IMR-90 (cell line): ENCODE measurements at regions not wholly inside any gene's neighbourhood (a gene's known extent, or its start where the extent isn't known, plus 50 kb on each side); places are given as distances from the start of the nearest gene placed in this dataset.

Experiments used
- ATAC-seq: fragments of 200-7000 bp; cut with Tn5 transposase; 2 replicates; pipeline ENCODE4 v1.9.1; 2020; ENCODE audit warnings: low read depth, mild to moderate bottlenecking, moderate library complexity
- BruUV-seq: library from RNA; stranded (reverse); fragments of 400-500 nt; replicated peaks from 2 replicates; lab custom pipeline; 2021; lab: Mats Ljungman, UMichigan
- CTCF ChIA-PET: fragments of 300-600 bp; formaldehyde crosslinking; extraction: SDS; loops from one replicate; lab custom pipeline; 2021; ENCODE audit warnings: antibody characterized with exemption; lab: Yijun Ruan, JAX
- POLR2A ChIA-PET: fragments of 300-600 bp; sonication (Branson Sonifier 250); formaldehyde crosslinking; loops from one replicate; lab custom pipeline; 2022; ENCODE audit warnings: antibody characterized with exemption; ENCODE audit not compliant: unreplicated experiment; lab: Charles Lee
- DNase-seq: peaks from one replicate; pipeline ENCODE4 v3.0.0; 2013
- H2AFZ ChIP-seq: replicated peaks from 2 replicates; pipeline ENCODE3; 2013; ENCODE audit warnings: low read length, mild to moderate bottlenecking; ENCODE audit not compliant: poor library complexity
- H2AK5ac ChIP-seq: 2 replicates; pipeline ENCODE4 v1.6.1; 2013; ENCODE audit warnings: low read depth, low read length, inconsistent platforms
- H2AK9ac ChIP-seq: replicated peaks from 2 replicates; pipeline ENCODE3; 2013; ENCODE audit warnings: mild to moderate bottlenecking, low read depth, low read length, moderate library complexity; ENCODE audit not compliant: poor library complexity
- H2BK120ac ChIP-seq: 2 replicates; pipeline ENCODE4 v1.6.1; 2013; ENCODE audit warnings: low read depth, low read length, inconsistent platforms
- H2BK15ac ChIP-seq: 3 replicates; pipeline ENCODE4 v1.6.1; 2013; ENCODE audit warnings: low read depth, low read length, inconsistent platforms
- H2BK20ac ChIP-seq: 2 replicates; pipeline ENCODE4 v1.6.1; 2013; ENCODE audit warnings: low read depth, mild to moderate bottlenecking, inconsistent platforms, low read length, moderate library complexity
- H2BK5ac ChIP-seq: 2 replicates; pipeline ENCODE4 v1.6.1; 2013; ENCODE audit warnings: mild to moderate bottlenecking, low read depth, low read length, inconsistent platforms; ENCODE audit not compliant: poor library complexity, severe bottlenecking
- H3K14ac ChIP-seq: replicated peaks from 2 replicates; pipeline ENCODE4 v1.6.1; 2013; ENCODE audit warnings: low read depth, low read length, inconsistent platforms
- H3K18ac ChIP-seq: 2 replicates; pipeline ENCODE4 v1.6.1; 2013; ENCODE audit warnings: low read depth, low read length, control low read depth
- H3K23ac ChIP-seq: 2 replicates; pipeline ENCODE4 v1.6.1; 2013; ENCODE audit warnings: low read depth, low read length, inconsistent platforms
- H3K27ac ChIP-seq: 2 replicates; pipeline ENCODE4 v1.5.1; 2013; ENCODE audit warnings: mild to moderate bottlenecking, control low read depth, low read length; ENCODE audit not compliant: insufficient read depth
- H3K27me3 ChIP-seq: 2 replicates; pipeline ENCODE4 v1.6.1; 2013; ENCODE audit warnings: low read length; ENCODE audit not compliant: control insufficient read depth, insufficient read depth
- H3K36me3 ChIP-seq: 2 replicates; pipeline ENCODE4 v1.6.1; 2013; ENCODE audit warnings: low read length, mixed read lengths; ENCODE audit not compliant: control insufficient read depth, insufficient read depth
- H3K4ac ChIP-seq: 2 replicates; pipeline ENCODE4 v1.6.1; 2013; ENCODE audit warnings: low read depth, low read length, inconsistent platforms
- H3K4me1 ChIP-seq: 2 replicates; pipeline ENCODE4 v1.6.1; 2013; ENCODE audit warnings: low read length, mixed read lengths; ENCODE audit not compliant: control insufficient read depth, insufficient read depth
- H3K4me2 ChIP-seq: 2 replicates; pipeline ENCODE4 v1.6.1; 2013; ENCODE audit warnings: low read depth, mild to moderate bottlenecking, control low read depth, low read length, moderate library complexity
- H3K4me3 ChIP-seq: 2 replicates; pipeline ENCODE4 v1.5.1; 2013; ENCODE audit warnings: low read depth, mild to moderate bottlenecking, control low read depth, low read length, moderate library complexity; ENCODE audit not compliant: insufficient read depth
- H3K56ac ChIP-seq: 2 replicates; pipeline ENCODE4 v1.6.1; 2013; ENCODE audit warnings: low read length, inconsistent platforms; ENCODE audit not compliant: insufficient read depth; ENCODE audit errors: extremely low read depth
- H3K79me1 ChIP-seq, 2 experiments: 2 replicates each; pipeline ENCODE4 v1.6.1; 2013; ENCODE audit warnings: low read length in 2 of 2, inconsistent platforms in 1 of 2, low read depth in 1 of 2
- H3K9ac ChIP-seq: 2 replicates; pipeline ENCODE4 v1.6.1; 2013; ENCODE audit warnings: low read depth, low read length, control low read depth
- H3K9me1 ChIP-seq: 2 replicates; pipeline ENCODE4 v1.6.1; 2013; ENCODE audit warnings: low read length, inconsistent platforms; ENCODE audit not compliant: insufficient read depth
- H3K9me3 ChIP-seq: 2 replicates; pipeline ENCODE4 v1.6.1; 2013; ENCODE audit warnings: low read length; ENCODE audit not compliant: control insufficient read depth, insufficient read depth
- H4K20me1 ChIP-seq: 2 replicates; pipeline ENCODE4 v1.6.1; 2013; ENCODE audit warnings: low read length, inconsistent platforms; ENCODE audit not compliant: insufficient read depth
- H4K5ac ChIP-seq: 2 replicates; pipeline ENCODE4 v1.6.1; 2013; ENCODE audit warnings: mild to moderate bottlenecking, low read depth, low read length, control low read depth
- H4K8ac ChIP-seq, 2 experiments: 2 replicates each; pipeline ENCODE4 v1.6.1; 2013; ENCODE audit warnings: low read depth in 2 of 2, low read length in 2 of 2, control low read depth in 1 of 2, inconsistent platforms in 1 of 2
- H4K91ac ChIP-seq: 2 replicates; pipeline ENCODE4 v1.6.1; 2013; ENCODE audit warnings: low read depth, low read length, inconsistent platforms; ENCODE audit not compliant: insufficient read depth
- BHLHE40 ChIP-seq: fragments of 150-350 bp; IDR thresholded peaks from 2 replicates; pipeline ENCODE4 v1.6.1; 2016; ENCODE audit warnings: mild to moderate bottlenecking, low read depth, low read length
- CEBPB ChIP-seq: IDR thresholded peaks from 2 replicates; pipeline ENCODE4 v1.6.1; 2012; ENCODE audit warnings: low read depth, low read length, improper control_type of control experiment
- CHD1 ChIP-seq: IDR thresholded peaks from 2 replicates; pipeline ENCODE4 v1.6.1; 2012; ENCODE audit warnings: low read depth, low read length, improper control_type of control experiment
- FOS ChIP-seq: fragments of 150-350 bp; IDR thresholded peaks from 2 replicates; pipeline ENCODE4 v1.6.1; 2016; ENCODE audit warnings: low read depth, low read length
- MAFK ChIP-seq: IDR thresholded peaks from 2 replicates; pipeline ENCODE4 v1.6.1; 2012; ENCODE audit warnings: low read depth, low read length, improper control_type of control experiment
- MAZ ChIP-seq: IDR thresholded peaks from 2 replicates; pipeline ENCODE4 v1.6.1; 2012; ENCODE audit warnings: low read depth, mild to moderate bottlenecking, low read length, improper control_type of control experiment, moderate library complexity, borderline replicate concordance
- MXI1 ChIP-seq: IDR thresholded peaks from 2 replicates; pipeline ENCODE4 v1.6.1; 2012; ENCODE audit warnings: low read depth, mild to moderate bottlenecking, low read length, moderate library complexity, borderline replicate concordance
- NFE2L2 ChIP-seq: fragments of 150-350 bp; IDR thresholded peaks from 2 replicates; pipeline ENCODE4 v1.6.1; 2016; ENCODE audit warnings: low read depth, mild to moderate bottlenecking, low read length
- POLR2A ChIP-seq: IDR thresholded peaks from 2 replicates; pipeline ENCODE4 v1.6.1; 2012; ENCODE audit warnings: mild to moderate bottlenecking, low read depth, low read length
- RAD21 ChIP-seq: IDR thresholded peaks from 2 replicates; pipeline ENCODE4 v1.6.1; 2012; ENCODE audit warnings: low read length, improper control_type of control experiment
- RCOR1 ChIP-seq: IDR thresholded peaks from 2 replicates; pipeline ENCODE4 v1.6.1; 2012; ENCODE audit warnings: mild to moderate bottlenecking, low read length, improper control_type of control experiment; ENCODE audit not compliant: insufficient replicate concordance
- RFX5 ChIP-seq: IDR thresholded peaks from 2 replicates; pipeline ENCODE4 v1.8.0; 2012; ENCODE audit warnings: low read depth, mild to moderate bottlenecking, low read length, moderate library complexity
- SMC3 ChIP-seq: fragments of 150-350 bp; IDR thresholded peaks from 2 replicates; pipeline ENCODE4 v1.6.1; 2016; ENCODE audit warnings: low read depth, mild to moderate bottlenecking, antibody characterized with exemption, low read length, moderate library complexity
- WGBS, 2 experiments: methylation state at CpG; one replicate each; pipeline versions ENCODE4 v1.1.5 to v1.1.7; 2013; ENCODE audit warnings: missing lambda C conversion rate in 2 of 2; ENCODE audit not compliant: insufficient read length in 1 of 2; ENCODE audit errors: extremely low coverage in 2 of 2; 5-methylcytosine and 5-hydroxymethylcytosine counted together
- dilution Hi-C: fragments of 300-500 bp; cut with HindIII; formaldehyde crosslinking; loops from one replicate; pipeline ENCODE4 v1.14.3; 2018; ENCODE audit warnings: low sequenced_read_pairs; ENCODE audit not compliant: unreplicated experiment
- in situ Hi-C: fragments of 300-500 bp; cut with MboI; formaldehyde crosslinking; loops from 3 replicates; pipeline ENCODE4 v1.14.3; 2019; ENCODE audit warnings: low sequenced_read_pairs, inconsistent platforms, mixed read lengths
- intact Hi-C: fragments of 100-400 bp; cut with micrococcal nuclease; formaldehyde crosslinking; loops from 2 replicates; pipeline ENCODE4 v1.10.0; 2022
- TF ChIP-seq, protein P1 (sequence below): fragments of 150-350 bp; IDR thresholded peaks from 2 replicates; pipeline ENCODE4 v1.6.1; 2017; ENCODE audit warnings: mild to moderate bottlenecking, antibody characterized with exemption, low read length, low read depth
- TF ChIP-seq, protein P2 (sequence below): fragments of 150-350 bp; IDR thresholded peaks from 2 replicates; pipeline ENCODE4 v1.6.1; 2016; ENCODE audit warnings: low read depth, mild to moderate bottlenecking, low read length, moderate library complexity, borderline replicate concordance
- TF ChIP-seq, protein P3 (sequence below): conservative IDR thresholded peaks from 2 replicates; pipeline ENCODE4 v1.5.1; 2012; ENCODE audit warnings: mild to moderate bottlenecking, low read depth, low read length, improper control_type of control experiment

DNA sequence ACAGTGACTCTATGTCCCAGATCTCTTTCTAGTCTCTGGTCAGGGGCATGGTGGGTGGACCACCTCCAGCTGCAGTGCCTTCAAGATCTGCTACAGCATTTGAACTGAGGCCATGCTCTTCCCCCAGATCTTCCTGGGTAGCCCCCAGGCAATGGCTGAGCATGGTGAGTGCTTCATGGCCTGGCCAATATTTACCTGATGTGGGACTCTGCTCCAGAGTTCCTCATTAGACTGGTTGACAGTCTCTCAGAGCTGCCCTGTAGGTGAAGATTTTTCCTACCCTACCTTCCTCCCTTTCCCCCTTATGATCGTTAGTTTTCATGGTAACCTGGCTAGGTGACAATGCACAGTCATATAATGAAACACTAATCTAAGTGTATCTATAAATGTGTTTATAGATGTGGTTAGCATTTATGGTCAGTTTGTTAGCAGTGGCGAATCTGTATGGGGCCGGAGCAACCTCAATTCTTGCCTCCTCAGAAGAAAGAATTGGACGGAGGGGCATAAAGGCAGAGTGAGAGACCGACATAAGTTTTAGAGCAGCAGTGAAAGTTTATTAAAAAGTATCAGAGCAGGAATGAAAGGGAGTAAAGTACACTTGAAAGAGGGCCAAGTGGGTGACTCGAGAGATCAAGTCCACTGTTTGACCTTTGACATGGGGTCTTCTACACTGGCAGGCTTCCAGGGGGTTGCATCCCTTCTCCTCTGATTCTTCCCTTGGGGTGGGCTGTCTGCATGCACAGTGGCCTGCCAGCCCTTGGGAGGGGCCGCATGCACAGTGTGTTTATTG lies 256.3 kb downstream of the CD83 start:
- no TSS peak for BruUV-seq
- in situ Hi-C loops, result no loop called here
- no peak overlapping the region for H4K5ac ChIP-seq
- H3K4ac ChIP-seq, result no peak overlapping the region
- dilution Hi-C loops, result no loop called here
- CTCF ChIA-PET, result no interaction called here
- TF ChIP-seq MAFK, result no peak
- no peak for TF ChIP-seq RCOR1
- no peak for TF ChIP-seq MXI1
- TF ChIP-seq RAD21, result no peak
- no peak for TF ChIP-seq RFX5
- no peak for TF ChIP-seq MAZ
- no peak for TF ChIP-seq POLR2A
- no peak for TF ChIP-seq FOS
- TF ChIP-seq, protein P1, sequence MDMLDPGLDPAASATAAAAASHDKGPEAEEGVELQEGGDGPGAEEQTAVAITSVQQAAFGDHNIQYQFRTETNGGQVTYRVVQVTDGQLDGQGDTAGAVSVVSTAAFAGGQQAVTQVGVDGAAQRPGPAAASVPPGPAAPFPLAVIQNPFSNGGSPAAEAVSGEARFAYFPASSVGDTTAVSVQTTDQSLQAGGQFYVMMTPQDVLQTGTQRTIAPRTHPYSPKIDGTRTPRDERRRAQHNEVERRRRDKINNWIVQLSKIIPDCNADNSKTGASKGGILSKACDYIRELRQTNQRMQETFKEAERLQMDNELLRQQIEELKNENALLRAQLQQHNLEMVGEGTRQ, result no peak
- TF ChIP-seq, protein P2, sequence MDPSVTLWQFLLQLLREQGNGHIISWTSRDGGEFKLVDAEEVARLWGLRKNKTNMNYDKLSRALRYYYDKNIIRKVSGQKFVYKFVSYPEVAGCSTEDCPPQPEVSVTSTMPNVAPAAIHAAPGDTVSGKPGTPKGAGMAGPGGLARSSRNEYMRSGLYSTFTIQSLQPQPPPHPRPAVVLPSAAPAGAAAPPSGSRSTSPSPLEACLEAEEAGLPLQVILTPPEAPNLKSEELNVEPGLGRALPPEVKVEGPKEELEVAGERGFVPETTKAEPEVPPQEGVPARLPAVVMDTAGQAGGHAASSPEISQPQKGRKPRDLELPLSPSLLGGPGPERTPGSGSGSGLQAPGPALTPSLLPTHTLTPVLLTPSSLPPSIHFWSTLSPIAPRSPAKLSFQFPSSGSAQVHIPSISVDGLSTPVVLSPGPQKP, result no peak
- TF ChIP-seq SMC3, result no peak
- no peak for TF ChIP-seq NFE2L2
- no peak for TF ChIP-seq BHLHE40
- no peak for TF ChIP-seq CEBPB
- TF ChIP-seq, protein P3, sequence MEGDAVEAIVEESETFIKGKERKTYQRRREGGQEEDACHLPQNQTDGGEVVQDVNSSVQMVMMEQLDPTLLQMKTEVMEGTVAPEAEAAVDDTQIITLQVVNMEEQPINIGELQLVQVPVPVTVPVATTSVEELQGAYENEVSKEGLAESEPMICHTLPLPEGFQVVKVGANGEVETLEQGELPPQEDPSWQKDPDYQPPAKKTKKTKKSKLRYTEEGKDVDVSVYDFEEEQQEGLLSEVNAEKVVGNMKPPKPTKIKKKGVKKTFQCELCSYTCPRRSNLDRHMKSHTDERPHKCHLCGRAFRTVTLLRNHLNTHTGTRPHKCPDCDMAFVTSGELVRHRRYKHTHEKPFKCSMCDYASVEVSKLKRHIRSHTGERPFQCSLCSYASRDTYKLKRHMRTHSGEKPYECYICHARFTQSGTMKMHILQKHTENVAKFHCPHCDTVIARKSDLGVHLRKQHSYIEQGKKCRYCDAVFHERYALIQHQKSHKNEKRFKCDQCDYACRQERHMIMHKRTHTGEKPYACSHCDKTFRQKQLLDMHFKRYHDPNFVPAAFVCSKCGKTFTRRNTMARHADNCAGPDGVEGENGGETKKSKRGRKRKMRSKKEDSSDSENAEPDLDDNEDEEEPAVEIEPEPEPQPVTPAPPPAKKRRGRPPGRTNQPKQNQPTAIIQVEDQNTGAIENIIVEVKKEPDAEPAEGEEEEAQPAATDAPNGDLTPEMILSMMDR, result no peak
- TF ChIP-seq CHD1, result no peak
- no peak overlapping the region for H4K91ac ChIP-seq
- H3K27me3 ChIP-seq, result peaks cover 35% of the 10 kb centered on the region
- DNase-seq (no peak), ATAC-seq (no peak)
- no peaks in the 10 kb centered on the region for H3K79me1 ChIP-seq
- H2BK120ac ChIP-seq, result no peak overlapping the region
- 80% methylated on average over 2 of the region's 7 CpGs; no CpG with 5 or more reads in 1 of the 2 experiments for WGBS, 2 experiments
- H3K9me3 ChIP-seq, result peaks cover 1% of the 10 kb centered on the region; the same call in 1 of the 2 replicates
- H3K56ac ChIP-seq, result no peak overlapping the region
- POLR2A ChIA-PET, result no interaction called here
- no peak overlapping the region for H3K27ac ChIP-seq
- no peak overlapping the region for H3K23ac ChIP-seq
- no peaks in the 10 kb centered on the region for H4K20me1 ChIP-seq
- H3K4me1 ChIP-seq, result no peaks in the 10 kb centered on the region
- H2BK5ac ChIP-seq, result no peak overlapping the region
- H3K9me1 ChIP-seq, result no peaks in the 10 kb centered on the region
- no peak overlapping the region for H3K14ac ChIP-seq
- peak overlapping the region; percentile 33 for H2AK9ac ChIP-seq
- H4K8ac ChIP-seq, result no peak overlapping the region
- no peak overlapping the region for H2AFZ ChIP-seq
- H3K36me3 ChIP-seq, result no peaks in the 10 kb centered on the region
- H3K18ac ChIP-seq, result no peak overlapping the region
- H2AK5ac ChIP-seq, result no peak overlapping the region
- H2BK20ac ChIP-seq, result no peak overlapping the region
- H3K4me2 ChIP-seq, result no peak overlapping the region
- H2BK15ac ChIP-seq, result no peak overlapping the region
- intact Hi-C loops, result no loop called here
- no peak overlapping the region for H3K9ac ChIP-seq
- no peak overlapping the region for H3K4me3 ChIP-seq
